ENCODE measurements at regions not wholly inside any gene's neighbourhood (a gene's known extent, or its start where the extent isn't known, plus 50 kb on each side); places are given as distances from the start of the nearest gene placed in this dataset.

GRCh38 chr2:65498396-65498795, 66.0 kb upstream of the SPRED2 start:
- TF ChIP-seq ZNF274 (IDR thresholded peaks at IDR 0.05; ENCODE audit: low read depth, low read length): no peak
- H3K4me3 ChIP-seq (ENCODE audit: low read length): no peak overlapping the region

- TF ChIP-seq ZNF274 (IDR thresholded peaks at IDR 0.05; ENCODE audit: low read depth, low read length): no peak
- no peak overlapping the region for H3K4me3 ChIP-seq (ENCODE audit: low read length)
These were observed 63.0 kb upstream of the SPRED2 start for GRCh38 chr2:65495251-65495877.

- no peak for TF ChIP-seq ZNF274 (IDR thresholded peaks at IDR 0.05; ENCODE audit: low read depth, low read length)
- H3K4me3 ChIP-seq (ENCODE audit: low read length): no peak overlapping the region
These were observed 61.7 kb upstream of the SPRED2 start for GRCh38 chr2:65494078-65494477.

DNA sequence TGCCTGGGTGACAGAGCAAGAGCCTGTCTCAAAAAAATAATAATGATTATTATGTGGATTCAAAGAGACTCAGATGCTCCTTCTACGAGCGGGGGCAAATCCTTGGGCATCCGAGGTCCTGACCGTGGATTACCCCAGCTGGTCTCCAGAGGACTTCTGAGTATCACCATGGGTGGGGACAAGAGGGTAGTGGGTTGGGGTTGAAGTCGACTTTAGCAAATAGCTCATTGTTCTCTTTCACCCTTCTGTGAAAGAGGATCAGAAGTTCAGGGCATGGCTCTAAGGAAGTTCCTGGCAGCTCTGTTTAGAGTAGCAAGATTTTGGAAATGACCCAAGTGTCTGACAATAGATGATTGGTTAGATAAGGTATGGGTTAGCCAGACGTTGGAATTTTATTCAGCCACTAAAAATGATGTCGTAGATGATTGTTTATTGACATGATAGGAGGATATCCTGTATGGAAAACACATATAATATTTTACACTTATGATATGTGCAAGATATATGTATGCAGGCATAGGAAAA, 59.0 kb upstream of the SPRED2 start:
- no peak overlapping the region for H3K4me3 ChIP-seq (ENCODE audit: low read length)
- TF ChIP-seq ZNF274 (IDR thresholded peaks at IDR 0.05; ENCODE audit: low read depth, low read length): no peak

GRCh38 chr2:65490222-65490621, 57.8 kb upstream of the SPRED2 start:
- TF ChIP-seq ZNF274 (IDR thresholded peaks at IDR 0.05; ENCODE audit: low read depth, low read length): no peak
- no peak overlapping the region for H3K4me3 ChIP-seq (ENCODE audit: low read length)

GRCh38 chr2:65489269-65489668, 56.9 kb upstream of the SPRED2 start:
- H3K4me3 ChIP-seq (ENCODE audit: low read length): no peak overlapping the region
- TF ChIP-seq ZNF274 (IDR thresholded peaks at IDR 0.05; ENCODE audit: low read depth, low read length): no peak

DNA sequence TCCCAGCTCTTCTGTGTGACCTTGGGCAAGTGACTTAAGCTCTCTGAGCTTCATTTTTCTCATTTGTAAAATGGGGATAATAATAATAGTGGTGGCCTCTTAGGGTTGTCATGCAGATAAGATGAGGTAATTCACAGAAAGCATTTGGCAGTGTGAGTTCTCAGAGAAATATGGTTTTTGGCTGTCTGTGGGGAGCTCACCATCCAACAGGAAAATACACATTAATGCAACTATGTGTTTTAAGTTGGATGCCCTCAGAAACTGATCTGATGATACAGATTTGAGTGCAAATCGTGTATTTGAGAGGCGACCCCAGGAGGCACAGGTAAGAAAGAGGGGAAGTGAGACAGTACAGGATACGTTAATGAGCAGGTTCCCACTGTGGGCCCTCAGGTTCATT, 56.1 kb upstream of the SPRED2 start:
- TF ChIP-seq ZNF274 (IDR thresholded peaks at IDR 0.05; ENCODE audit: low read depth, low read length): 0 out of 2 replicates have a peak, but pooled peaks have one; percentile 37
- H3K4me3 ChIP-seq (ENCODE audit: low read length): no peak overlapping the region

DNA sequence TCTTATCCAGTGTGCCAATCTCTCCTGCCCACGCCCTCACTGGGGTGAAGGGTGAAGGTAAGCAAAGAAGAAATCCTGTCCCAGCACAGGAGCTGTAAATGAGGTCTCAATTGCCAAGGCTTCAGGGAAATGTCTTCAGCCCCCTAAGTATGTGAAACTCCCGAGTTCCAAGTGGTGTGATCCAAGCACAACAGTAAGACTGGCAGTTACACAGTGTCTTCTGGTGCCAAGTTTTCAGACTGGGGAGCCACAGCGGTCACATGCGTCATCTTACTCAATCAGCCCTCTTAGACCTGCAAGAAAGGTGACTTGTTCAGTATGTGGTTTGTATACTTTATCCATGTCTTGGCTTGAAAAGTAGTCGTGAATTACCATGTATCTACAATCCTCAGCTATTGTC, 55.0 kb upstream of the SPRED2 start:
- no peak for TF ChIP-seq ZNF274 (IDR thresholded peaks at IDR 0.05; ENCODE audit: low read depth, low read length)
- H3K4me3 ChIP-seq (ENCODE audit: low read length): no peak overlapping the region

- H3K4me3 ChIP-seq (ENCODE audit: low read length): no peak overlapping the region
- no peak for TF ChIP-seq ZNF274 (IDR thresholded peaks at IDR 0.05; ENCODE audit: low read depth, low read length)
These were observed 54.4 kb upstream of the SPRED2 start for GRCh38 chr2:65486802-65487201.

GRCh38 chr2:65486282-65486681, 53.9 kb upstream of the SPRED2 start:
- H3K4me3 ChIP-seq (ENCODE audit: low read length): no peak overlapping the region
- no peak for TF ChIP-seq ZNF274 (IDR thresholded peaks at IDR 0.05; ENCODE audit: low read depth, low read length)

- H3K4me3 ChIP-seq (ENCODE audit: low read length): no peak overlapping the region
- no peak for TF ChIP-seq ZNF274 (IDR thresholded peaks at IDR 0.05; ENCODE audit: low read depth, low read length)
These were observed 53.4 kb upstream of the SPRED2 start for GRCh38 chr2:65485839-65486238.

DNA sequence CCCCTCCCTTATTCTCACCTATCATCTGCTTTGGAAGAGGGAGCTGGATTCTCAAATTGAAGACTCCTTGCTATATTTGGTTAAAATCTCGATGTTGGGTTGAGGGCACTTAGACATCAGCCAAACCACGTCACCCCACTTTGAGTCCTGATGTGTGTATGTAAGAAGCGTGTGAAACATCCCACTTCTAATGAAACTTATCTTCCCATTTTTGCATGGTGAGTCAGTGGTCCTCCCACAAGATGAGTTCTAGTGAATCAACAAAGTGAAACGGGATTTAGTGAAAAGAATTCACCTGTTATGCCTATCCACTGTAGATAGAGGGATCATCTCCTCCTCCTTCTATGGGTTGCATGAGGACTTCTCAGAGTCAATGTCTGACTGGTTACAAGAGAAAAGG, 51.4 kb upstream of the SPRED2 start:
- no peak overlapping the region for H3K4me3 ChIP-seq (ENCODE audit: low read length)
- TF ChIP-seq ZNF274 (IDR thresholded peaks at IDR 0.05; ENCODE audit: low read depth, low read length): no peak

DNA sequence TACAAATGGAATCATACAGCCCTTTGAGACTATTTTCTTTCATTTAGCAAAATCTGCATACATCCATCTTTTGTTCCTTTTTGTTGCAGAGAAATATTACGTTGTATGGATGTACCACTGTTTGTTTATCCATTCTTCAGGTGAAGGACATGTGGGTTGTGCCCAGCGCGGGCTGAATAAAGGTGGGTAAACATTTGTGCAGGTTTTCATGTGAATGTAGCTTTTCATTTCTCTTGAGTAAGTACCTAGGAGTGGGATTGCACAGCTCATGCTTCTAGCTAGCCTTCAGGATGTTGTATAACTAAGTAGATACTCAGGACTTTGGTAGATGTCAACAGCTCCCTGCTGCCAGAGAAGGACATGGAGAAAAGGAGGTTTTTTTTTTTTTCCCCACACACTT, 50.6 kb upstream of the SPRED2 start:
- H3K4me3 ChIP-seq (ENCODE audit: low read length): no peak overlapping the region
- no peak for TF ChIP-seq ZNF274 (IDR thresholded peaks at IDR 0.05; ENCODE audit: low read depth, low read length)
